ENCODE measurements at regions not wholly inside any gene's neighbourhood (a gene's known extent, or its start where the extent isn't known, plus 50 kb on each side); places are given as distances from the start of the nearest gene placed in this dataset.

- TF ChIP-seq, protein P1, sequence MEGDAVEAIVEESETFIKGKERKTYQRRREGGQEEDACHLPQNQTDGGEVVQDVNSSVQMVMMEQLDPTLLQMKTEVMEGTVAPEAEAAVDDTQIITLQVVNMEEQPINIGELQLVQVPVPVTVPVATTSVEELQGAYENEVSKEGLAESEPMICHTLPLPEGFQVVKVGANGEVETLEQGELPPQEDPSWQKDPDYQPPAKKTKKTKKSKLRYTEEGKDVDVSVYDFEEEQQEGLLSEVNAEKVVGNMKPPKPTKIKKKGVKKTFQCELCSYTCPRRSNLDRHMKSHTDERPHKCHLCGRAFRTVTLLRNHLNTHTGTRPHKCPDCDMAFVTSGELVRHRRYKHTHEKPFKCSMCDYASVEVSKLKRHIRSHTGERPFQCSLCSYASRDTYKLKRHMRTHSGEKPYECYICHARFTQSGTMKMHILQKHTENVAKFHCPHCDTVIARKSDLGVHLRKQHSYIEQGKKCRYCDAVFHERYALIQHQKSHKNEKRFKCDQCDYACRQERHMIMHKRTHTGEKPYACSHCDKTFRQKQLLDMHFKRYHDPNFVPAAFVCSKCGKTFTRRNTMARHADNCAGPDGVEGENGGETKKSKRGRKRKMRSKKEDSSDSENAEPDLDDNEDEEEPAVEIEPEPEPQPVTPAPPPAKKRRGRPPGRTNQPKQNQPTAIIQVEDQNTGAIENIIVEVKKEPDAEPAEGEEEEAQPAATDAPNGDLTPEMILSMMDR (IDR thresholded peaks at IDR 0.05) = no peak
- TF ChIP-seq, protein P2, sequence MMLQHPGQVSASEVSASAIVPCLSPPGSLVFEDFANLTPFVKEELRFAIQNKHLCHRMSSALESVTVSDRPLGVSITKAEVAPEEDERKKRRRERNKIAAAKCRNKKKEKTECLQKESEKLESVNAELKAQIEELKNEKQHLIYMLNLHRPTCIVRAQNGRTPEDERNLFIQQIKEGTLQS (CRISPR knock-in tag; conservative IDR thresholded peaks at IDR 0.05) = no peak
- TF ChIP-seq CREB1 (CRISPR knock-in tag; IDR thresholded peaks at IDR 0.05) (no peak), ZBTB21 (CRISPR knock-in tag; IDR thresholded peaks at IDR 0.05; ENCODE audit: borderline replicate concordance) (no peak), ELF4 (CRISPR knock-in tag; IDR thresholded peaks at IDR 0.05; ENCODE audit: low read depth) (no peak), FOXP4 (CRISPR knock-in tag; IDR thresholded peaks at IDR 0.05) (no peak), RORB (CRISPR knock-in tag; IDR thresholded peaks at IDR 0.05) (no peak), NR2C2 (CRISPR knock-in tag; IDR thresholded peaks at IDR 0.05) (no peak), GRHL2 (CRISPR knock-in tag; IDR thresholded peaks at IDR 0.05; ENCODE audit: insufficient replicate concordance, severe bottlenecking) (no peak), E2F4 (CRISPR knock-in tag; IDR thresholded peaks at IDR 0.05; ENCODE audit: borderline replicate concordance, low read depth) (no peak)
- TF ChIP-seq, protein P3, sequence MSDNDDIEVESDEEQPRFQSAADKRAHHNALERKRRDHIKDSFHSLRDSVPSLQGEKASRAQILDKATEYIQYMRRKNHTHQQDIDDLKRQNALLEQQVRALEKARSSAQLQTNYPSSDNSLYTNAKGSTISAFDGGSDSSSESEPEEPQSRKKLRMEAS (CRISPR knock-in tag; IDR thresholded peaks at IDR 0.05) = 0 out of 2 replicates have a peak, but pooled peaks have one; percentile 7
- TF ChIP-seq, protein P4, sequence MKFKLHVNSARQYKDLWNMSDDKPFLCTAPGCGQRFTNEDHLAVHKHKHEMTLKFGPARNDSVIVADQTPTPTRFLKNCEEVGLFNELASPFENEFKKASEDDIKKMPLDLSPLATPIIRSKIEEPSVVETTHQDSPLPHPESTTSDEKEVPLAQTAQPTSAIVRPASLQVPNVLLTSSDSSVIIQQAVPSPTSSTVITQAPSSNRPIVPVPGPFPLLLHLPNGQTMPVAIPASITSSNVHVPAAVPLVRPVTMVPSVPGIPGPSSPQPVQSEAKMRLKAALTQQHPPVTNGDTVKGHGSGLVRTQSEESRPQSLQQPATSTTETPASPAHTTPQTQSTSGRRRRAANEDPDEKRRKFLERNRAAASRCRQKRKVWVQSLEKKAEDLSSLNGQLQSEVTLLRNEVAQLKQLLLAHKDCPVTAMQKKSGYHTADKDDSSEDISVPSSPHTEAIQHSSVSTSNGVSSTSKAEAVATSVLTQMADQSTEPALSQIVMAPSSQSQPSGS (CRISPR knock-in tag; IDR thresholded peaks at IDR 0.05; ENCODE audit: borderline replicate concordance, low read depth) = no peak
These were observed 170.5 kb upstream of the SMIM23 start for GRCh38 chr5:171614971-171615653.

Measured in WTC11 (cell line).